ENCODE measurements at regions not wholly inside any gene's neighbourhood (a gene's known extent, or its start where the extent isn't known, plus 50 kb on each side); places are given as distances from the start of the nearest gene placed in this dataset.

- TF ChIP-seq CTCF (IDR thresholded peaks at IDR 0.05; ENCODE audit: insufficient read depth in 1 of 2, low read depth in 1 of 2, low read length in 1 of 2, severe bottlenecking in 1 of 2, unreplicated experiment in 1 of 2) = no peak
Measured at GRCh38 chr2:70397186-70397585, 95.3 kb upstream of the FAM136A start.

GRCh38 chr2:70396612-70397011 lies 94.7 kb upstream of the FAM136A start:
- Mint-ChIP-seq H3K9me3 (ENCODE audit: unreplicated experiment) (no peaks in the 10 kb centered on the region), H3K4me1 (ENCODE audit: low read depth, unreplicated experiment) (no peaks in the 10 kb centered on the region), H3K36me3 (ENCODE audit: insufficient read depth, unreplicated experiment) (no peaks in the 10 kb centered on the region), H3K27me3 (ENCODE audit: insufficient read depth, unreplicated experiment) (peaks cover 17% of the 10 kb centered on the region), H3K27ac (ENCODE audit: unreplicated experiment) (no peak overlapping the region), H3K4me3 (ENCODE audit: unreplicated experiment) (no peak overlapping the region)
- intact Hi-C loops (cut with micrococcal nuclease; ENCODE audit: unreplicated experiment) = no loop called here
- no peak for TF ChIP-seq CTCF (IDR thresholded peaks at IDR 0.05; ENCODE audit: insufficient read depth in 1 of 2, low read depth in 1 of 2, low read length in 1 of 2, severe bottlenecking in 1 of 2, unreplicated experiment in 1 of 2)
- no peak overlapping the region for H3K4me3 ChIP-seq (ENCODE audit: low read depth, low read length)
- no peak for DNase-seq
- ChIA-PET POLR2A (no interaction called here), CTCF (no interaction called here)
- H3K4me1 ChIP-seq = no peaks in the 10 kb centered on the region
- no peaks in the 10 kb centered on the region; the same call in 1 of the 2 replicates for H3K27me3 ChIP-seq (replicated peaks; ENCODE audit: control insufficient read depth, insufficient read depth, low read length)
- no peaks in the 10 kb centered on the region for H3K9me3 ChIP-seq
- no TSS peak for BruUV-seq (replicated peaks)
- H3K36me3 ChIP-seq (ENCODE audit: control insufficient read depth, insufficient read depth, low read length) = no peaks in the 10 kb centered on the region

More at GRCh38 chr2:70397186-70397585, 95.3 kb upstream of the FAM136A start:
- no peaks in the 10 kb centered on the region for H3K4me1 Mint-ChIP-seq (ENCODE audit: low read depth, unreplicated experiment)
- no TSS peak for BruUV-seq (replicated peaks)
- Histone ChIP-seq H3K36me3 (ENCODE audit: control insufficient read depth, insufficient read depth, low read length) (no peaks in the 10 kb centered on the region), H3K4me1 (no peaks in the 10 kb centered on the region), H3K27me3 (replicated peaks; ENCODE audit: control insufficient read depth, insufficient read depth, low read length) (no peaks in the 10 kb centered on the region; the same call in 1 of the 2 replicates), H3K9me3 (no peaks in the 10 kb centered on the region), H3K4me3 (ENCODE audit: low read depth, low read length) (no peak overlapping the region)
- no peak overlapping the region for H3K4me3 Mint-ChIP-seq (ENCODE audit: unreplicated experiment)
- ChIA-PET CTCF (no interaction called here), POLR2A (no interaction called here)
- intact Hi-C loops (cut with micrococcal nuclease; ENCODE audit: unreplicated experiment) = no loop called here
- H3K9me3 Mint-ChIP-seq (ENCODE audit: unreplicated experiment) = no peaks in the 10 kb centered on the region
- DNase-seq = no peak
- H3K27ac Mint-ChIP-seq (ENCODE audit: unreplicated experiment) = no peak overlapping the region
- H3K36me3 Mint-ChIP-seq (ENCODE audit: insufficient read depth, unreplicated experiment) = no peaks in the 10 kb centered on the region
- H3K27me3 Mint-ChIP-seq (ENCODE audit: insufficient read depth, unreplicated experiment) = peaks cover 16% of the 10 kb centered on the region

GRCh38 chr2:70393881-70394280 lies 92.0 kb upstream of the FAM136A start:
- CTCF ChIA-PET = no interaction called here
- no peaks in the 10 kb centered on the region for H3K36me3 ChIP-seq (ENCODE audit: control insufficient read depth, insufficient read depth, low read length)
- Mint-ChIP-seq H3K4me3 (ENCODE audit: unreplicated experiment) (no peak overlapping the region), H3K36me3 (ENCODE audit: insufficient read depth, unreplicated experiment) (no peaks in the 10 kb centered on the region), H3K9me3 (ENCODE audit: unreplicated experiment) (no peaks in the 10 kb centered on the region), H3K4me1 (ENCODE audit: low read depth, unreplicated experiment) (no peaks in the 10 kb centered on the region), H3K27ac (ENCODE audit: unreplicated experiment) (no peak overlapping the region), H3K27me3 (ENCODE audit: insufficient read depth, unreplicated experiment) (peaks cover 16% of the 10 kb centered on the region)
- no TSS peak for BruUV-seq (replicated peaks)
- intact Hi-C loops (cut with micrococcal nuclease; ENCODE audit: unreplicated experiment) = no loop called here
- TF ChIP-seq CTCF (IDR thresholded peaks at IDR 0.05; ENCODE audit: insufficient read depth in 1 of 2, low read depth in 1 of 2, low read length in 1 of 2, severe bottlenecking in 1 of 2, unreplicated experiment in 1 of 2) = no peak
- H3K27me3 ChIP-seq (replicated peaks; ENCODE audit: control insufficient read depth, insufficient read depth, low read length) = no peaks in the 10 kb centered on the region; the same call in 1 of the 2 replicates
- no peak overlapping the region for H3K4me3 ChIP-seq (ENCODE audit: low read depth, low read length)
- no peak for DNase-seq
- POLR2A ChIA-PET = no interaction called here
- no peaks in the 10 kb centered on the region for H3K4me1 ChIP-seq
- H3K9me3 ChIP-seq = no peaks in the 10 kb centered on the region
